ENCODE measurements at regions not wholly inside any gene's neighbourhood (a gene's known extent, or its start where the extent isn't known, plus 50 kb on each side); places are given as distances from the start of the nearest gene placed in this dataset.

DNA sequence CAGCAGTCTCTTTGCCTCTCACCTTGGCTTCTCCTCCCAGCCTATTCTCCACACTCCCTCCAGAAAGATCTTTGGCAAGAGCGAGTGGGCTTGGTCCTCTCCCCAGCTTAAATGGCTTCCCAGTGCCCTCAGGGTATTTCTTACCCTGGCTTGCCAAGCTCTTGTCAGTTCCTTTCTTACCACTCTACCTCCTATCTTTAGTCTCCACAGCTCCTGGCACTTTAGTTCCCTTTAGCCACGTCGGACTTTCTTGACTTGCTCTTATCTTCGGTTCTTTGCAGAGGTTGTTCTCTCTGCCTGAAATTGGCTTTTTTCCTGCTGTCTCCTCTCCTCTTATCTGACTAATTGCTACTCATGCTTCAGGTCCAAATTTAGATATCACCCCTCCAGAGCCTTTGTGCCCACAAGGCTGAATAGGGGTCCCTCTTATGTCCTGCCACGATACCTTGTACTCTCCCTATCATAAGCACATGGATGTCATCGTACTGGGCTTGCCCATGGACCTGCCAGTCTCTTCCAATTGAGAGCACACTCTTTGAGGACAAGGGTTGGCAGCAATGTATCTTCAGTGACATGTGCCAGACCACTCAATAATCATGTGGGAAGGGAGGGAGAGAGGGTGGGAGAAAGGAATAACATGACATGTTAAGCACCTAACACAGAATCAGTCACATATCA is 131.7 kb upstream of the CTAGE1 start:
- Histone ChIP-seq H3K4me3 (no peak overlapping the region), H3K27ac (no peak overlapping the region), H3K4me1 (peaks cover 0 to 17% (median 15%) of the 10 kb centered on the region in 3 donors), H3K36me3 (no peaks in the 10 kb centered on the region), H3K27me3 (no peaks in the 10 kb centered on the region), H3K9me3 (no peaks in the 10 kb centered on the region)
- DNase-seq (no peak), ATAC-seq (no peak), FAIRE-seq (no peak)
- 66 to 73% methylated on average over 6 of the region's 6 CpGs for WGBS, 2 donors
- intact Hi-C loops (cut with DNase I), result no loop called here
- TF ChIP-seq, protein P1, sequence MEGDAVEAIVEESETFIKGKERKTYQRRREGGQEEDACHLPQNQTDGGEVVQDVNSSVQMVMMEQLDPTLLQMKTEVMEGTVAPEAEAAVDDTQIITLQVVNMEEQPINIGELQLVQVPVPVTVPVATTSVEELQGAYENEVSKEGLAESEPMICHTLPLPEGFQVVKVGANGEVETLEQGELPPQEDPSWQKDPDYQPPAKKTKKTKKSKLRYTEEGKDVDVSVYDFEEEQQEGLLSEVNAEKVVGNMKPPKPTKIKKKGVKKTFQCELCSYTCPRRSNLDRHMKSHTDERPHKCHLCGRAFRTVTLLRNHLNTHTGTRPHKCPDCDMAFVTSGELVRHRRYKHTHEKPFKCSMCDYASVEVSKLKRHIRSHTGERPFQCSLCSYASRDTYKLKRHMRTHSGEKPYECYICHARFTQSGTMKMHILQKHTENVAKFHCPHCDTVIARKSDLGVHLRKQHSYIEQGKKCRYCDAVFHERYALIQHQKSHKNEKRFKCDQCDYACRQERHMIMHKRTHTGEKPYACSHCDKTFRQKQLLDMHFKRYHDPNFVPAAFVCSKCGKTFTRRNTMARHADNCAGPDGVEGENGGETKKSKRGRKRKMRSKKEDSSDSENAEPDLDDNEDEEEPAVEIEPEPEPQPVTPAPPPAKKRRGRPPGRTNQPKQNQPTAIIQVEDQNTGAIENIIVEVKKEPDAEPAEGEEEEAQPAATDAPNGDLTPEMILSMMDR (IDR thresholded peaks at IDR 0.05), result no peak

DNA sequence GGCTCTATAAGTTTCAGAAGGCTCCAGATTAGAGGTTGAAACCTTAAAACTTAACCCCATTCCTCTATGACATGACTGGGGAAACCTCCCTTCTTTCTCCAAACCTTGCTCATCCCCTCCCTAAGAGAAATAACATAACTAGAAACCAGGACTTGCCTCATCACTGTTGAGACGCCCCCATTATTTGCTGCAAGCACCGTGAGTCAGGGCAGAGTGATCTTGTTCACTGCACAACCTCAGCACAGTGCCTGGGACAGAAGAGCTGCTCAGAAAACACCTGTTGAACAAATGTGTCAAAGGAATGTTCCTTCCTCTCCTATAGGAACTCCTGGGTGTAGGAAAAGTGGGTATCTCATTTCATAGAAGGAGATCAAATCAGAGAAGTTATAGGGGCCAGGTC is 132.7 kb upstream of the CTAGE1 start:
- no peak for FAIRE-seq

DNA sequence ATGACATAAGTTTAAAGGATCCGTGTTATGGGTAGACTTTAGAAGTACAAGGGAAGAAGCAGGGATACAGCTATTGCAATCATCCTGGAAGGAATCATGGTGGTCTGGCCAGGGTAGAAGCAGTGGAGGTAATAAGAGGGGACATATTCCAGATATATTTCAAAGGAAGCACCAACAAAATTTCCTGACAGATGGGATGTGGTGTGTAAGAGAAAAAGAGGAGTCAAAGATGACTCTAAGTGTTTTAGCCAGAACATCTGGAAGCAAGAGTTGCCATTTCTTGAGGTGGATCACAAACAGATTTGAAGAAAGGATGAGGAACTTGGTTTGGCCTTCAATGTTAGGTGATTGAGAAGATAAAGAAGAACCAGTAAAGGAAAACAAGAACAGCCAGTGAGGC is 133.1 kb upstream of the CTAGE1 start:
- no peaks in the 10 kb centered on the region for H3K9me3 ChIP-seq
- H3K27ac ChIP-seq, result peak overlapping the region in 3 of 4 donors; percentile 23 to 77 (median 56)
- peaks cover 0 to 17% (median 15%) of the 10 kb centered on the region in 3 donors for H3K4me1 ChIP-seq
- DNase-seq, result no peak
- intact Hi-C loops (cut with DNase I), result loop anchor here in 1 of 3 donors (10.0 kb wide), 1 partner anchor 46 kb away; no protein-coding TSS in a partner anchor
- ATAC-seq, result no peak
- no peaks in the 10 kb centered on the region for H3K27me3 ChIP-seq
- TF ChIP-seq, protein P1 (IDR thresholded peaks at IDR 0.05), result no peak
- no peaks in the 10 kb centered on the region for H3K36me3 ChIP-seq
- 95 to 96% methylated on average over 1 of the region's 1 CpG for WGBS, 2 donors
- H3K4me3 ChIP-seq, result no peak overlapping the region
- no peak for FAIRE-seq

More for the DNA sequence above, 132.7 kb upstream of the CTAGE1 start:
- 58 to 60% methylated on average over 2 of the region's 2 CpGs for WGBS, 2 donors
- Histone ChIP-seq H3K4me3 (no peak overlapping the region), H3K9me3 (no peaks in the 10 kb centered on the region), H3K27me3 (no peaks in the 10 kb centered on the region), H3K36me3 (no peaks in the 10 kb centered on the region), H3K27ac (no peak overlapping the region), H3K4me1 (peaks cover 0 to 17% (median 15%) of the 10 kb centered on the region in 3 donors)
- DNase-seq (no peak), ATAC-seq (no peak)
- intact Hi-C loops (cut with DNase I), result loop anchor here in 1 of 3 donors (10.0 kb wide), 1 partner anchor 46 kb away; no protein-coding TSS in a partner anchor
- TF ChIP-seq, protein P1 (IDR thresholded peaks at IDR 0.05), result no peak

DNA sequence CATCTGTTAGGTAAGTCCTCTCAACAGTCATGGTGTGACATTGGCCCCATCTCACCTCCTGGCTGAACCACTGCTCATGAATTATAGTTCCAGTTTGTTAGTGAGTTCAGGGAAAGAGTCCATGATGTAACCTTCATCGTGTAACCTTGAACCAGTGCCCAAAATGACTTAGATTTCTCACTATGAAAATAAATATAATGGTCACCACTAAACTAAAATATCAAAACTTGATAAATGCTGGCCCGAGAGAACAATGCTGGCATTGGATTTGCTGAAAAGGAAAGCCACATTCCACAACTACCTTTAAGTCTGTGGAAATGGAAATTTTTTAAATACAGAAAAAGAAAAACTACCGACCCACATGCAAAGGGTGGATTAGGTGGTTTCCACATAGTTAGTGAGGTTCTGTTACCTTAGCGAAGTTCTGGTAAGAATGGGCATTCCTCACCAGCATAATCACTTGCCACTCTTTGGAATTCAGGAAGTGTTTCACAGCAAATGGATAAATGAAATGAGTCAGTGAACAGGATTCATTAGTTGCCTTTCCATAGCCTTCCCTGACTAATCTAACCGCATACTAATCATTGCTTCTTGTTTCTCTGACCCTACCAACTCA is 133.9 kb upstream of the CTAGE1 start:
- TF ChIP-seq, protein P1 (IDR thresholded peaks at IDR 0.05), result no peak
- FAIRE-seq, result no peak
- WGBS, 2 donors, result 37 to 43% methylated on average over 5 of the region's 5 CpGs
- Histone ChIP-seq H3K9me3 (no peaks in the 10 kb centered on the region), H3K27me3 (no peaks in the 10 kb centered on the region), H3K4me3 (no peak overlapping the region), H3K4me1 (peaks cover 0 to 17% (median 15%) of the 10 kb centered on the region in 3 donors), H3K27ac (peak overlapping the region in 3 of 4 donors; percentile 23 to 77 (median 56)), H3K36me3 (no peaks in the 10 kb centered on the region)
- intact Hi-C loops (cut with DNase I), result loop anchor here in 1 of 3 donors (10.0 kb wide), 1 partner anchor 47 kb away; no protein-coding TSS in a partner anchor
- DNase-seq, result peak in 3 of 6 donors; percentile 21 to 44 (median 32)
- peak; percentile 79 to 87 (median 83) for ATAC-seq
